Activated CD4-positive, CD25-positive, alpha-beta regulatory T cell treated with anti-CD3 and anti-CD28 coated beads, Interleukin-2, amount 50 U/mL, for 16 hours (primary cell): ENCODE measurements at regions not wholly inside any gene's neighbourhood (a gene's known extent, or its start where the extent isn't known, plus 50 kb on each side); places are given as distances from the start of the nearest gene placed in this dataset.
"Not testable (repeated sequence)": the region's sequence is repeated elsewhere in the genome, so short reads cannot be mapped to it uniquely, and the experiment has no call there.

ENCODE experiments used
- DNase-seq: peaks from one replicate; pipeline ENCODE4 v3.0.0-alpha.2; 2020; ENCODE audit warnings: low read depth, low spot score

DNA sequence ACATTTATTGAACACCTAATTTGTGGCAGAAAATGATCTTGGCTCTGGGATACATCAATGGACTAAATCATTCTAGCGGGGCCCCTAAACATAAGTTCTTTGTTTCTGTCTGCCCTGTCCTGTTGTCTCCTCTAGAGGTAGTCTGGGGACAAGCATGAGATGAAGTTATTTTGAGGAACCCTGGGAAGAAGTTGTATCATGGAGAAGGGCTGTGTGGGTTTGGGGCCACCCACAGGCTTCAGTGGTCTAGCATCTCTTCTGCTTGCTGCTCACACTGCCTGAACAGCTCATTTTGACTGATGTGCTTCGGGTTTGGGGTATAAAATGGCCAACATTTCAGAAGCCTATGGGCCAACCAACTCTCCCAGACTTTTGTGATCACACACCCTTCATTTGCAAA is 50.3 kb upstream of the OSBPL11 start:
- DNase-seq = no peak

DNA sequence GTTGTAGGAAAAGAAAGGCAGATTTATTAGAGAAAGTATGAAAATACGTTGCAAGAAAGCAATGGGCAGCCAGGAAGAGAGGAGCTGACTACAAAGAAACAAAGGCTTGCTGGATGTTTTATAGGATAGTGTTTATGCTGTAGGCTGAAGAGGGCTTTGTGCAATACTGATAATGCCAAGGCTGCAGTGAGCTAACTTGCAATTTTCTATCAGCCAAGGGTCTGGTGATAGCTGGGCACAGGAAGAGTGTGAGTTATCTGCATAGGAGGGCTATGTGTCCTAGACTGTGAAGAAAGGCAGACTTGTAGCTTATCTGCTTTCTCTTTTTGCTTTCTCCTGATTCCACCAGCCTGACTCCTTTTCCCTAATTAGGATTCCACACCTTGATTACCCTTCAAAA is 51.3 kb upstream of the OSBPL11 start:
- no peak for DNase-seq

DNA sequence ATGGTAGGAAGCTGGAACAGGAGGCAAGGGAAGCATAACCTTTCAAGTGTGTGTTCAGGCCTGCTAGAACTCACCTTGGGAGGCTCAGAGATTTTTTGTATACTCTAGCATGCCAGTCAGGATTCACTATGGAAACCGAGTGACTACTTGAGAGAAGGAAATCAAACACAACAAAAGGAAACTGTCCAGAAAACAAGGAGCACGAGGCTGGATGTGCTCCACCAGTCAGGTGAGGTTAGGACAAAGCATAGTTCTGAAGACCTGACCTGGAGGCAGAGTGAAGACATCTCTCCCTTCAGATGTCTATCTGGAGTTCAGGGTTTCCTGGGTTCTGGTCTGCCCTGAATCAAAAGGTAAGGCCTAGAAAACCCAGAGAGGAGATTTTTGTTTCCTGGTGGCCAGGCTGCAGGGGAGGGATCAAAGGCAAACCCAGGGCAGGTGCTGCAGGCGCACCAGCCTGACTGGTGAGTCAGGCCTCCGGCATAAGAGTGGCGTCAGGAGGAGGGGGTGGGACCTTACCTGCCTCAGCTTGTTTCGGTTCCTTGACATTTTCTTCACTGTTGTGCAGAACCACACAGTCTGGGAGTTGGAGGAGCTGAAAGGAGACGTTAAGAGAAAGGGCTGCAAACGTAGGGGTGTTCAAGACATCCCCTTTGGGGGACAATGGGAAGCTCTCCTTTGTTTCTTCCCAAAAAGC is 52.2 kb upstream of the OSBPL11 start:
- DNase-seq = no peak

DNA sequence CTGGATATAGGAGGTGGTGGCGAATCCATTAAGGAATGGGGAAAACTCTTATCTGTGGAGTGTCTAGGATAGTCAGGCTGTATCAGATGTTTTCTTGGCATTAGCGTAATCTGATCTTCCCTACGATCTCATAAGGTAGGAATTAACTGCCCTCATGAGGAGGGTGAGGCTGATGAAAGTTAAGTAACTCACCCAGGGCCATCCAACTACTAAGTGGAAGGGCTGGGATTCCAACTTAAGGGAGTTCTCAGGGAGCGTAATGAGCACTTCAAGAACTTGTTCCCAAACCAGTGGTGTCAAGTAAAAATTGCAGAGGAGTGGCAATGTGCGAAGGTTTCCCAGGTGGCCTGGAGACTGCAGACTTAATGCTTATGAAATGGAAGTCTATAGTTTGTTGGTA is 55.9 kb upstream of the OSBPL11 start:
- DNase-seq = no peak

DNA sequence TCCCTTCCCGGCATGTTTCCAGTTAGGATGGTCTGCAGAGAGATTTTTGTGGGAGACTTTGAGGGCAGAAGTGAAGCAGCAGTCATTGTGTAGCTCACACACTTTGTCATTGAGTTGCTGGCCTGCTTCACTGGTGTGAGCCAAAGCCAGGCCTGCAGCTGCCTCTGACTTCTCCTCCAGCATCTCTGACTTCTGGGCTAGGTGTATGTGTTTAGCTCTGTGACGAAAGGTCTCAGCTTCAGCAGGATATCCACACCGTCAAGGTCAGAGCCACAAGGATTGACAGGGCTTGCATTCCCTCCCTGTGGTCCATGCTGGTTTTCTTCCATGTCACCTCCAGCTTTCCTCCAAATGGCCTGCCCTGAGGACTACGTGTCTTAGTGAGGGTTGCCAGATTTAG is 57.1 kb upstream of the OSBPL11 start:
- no peak for DNase-seq

DNA sequence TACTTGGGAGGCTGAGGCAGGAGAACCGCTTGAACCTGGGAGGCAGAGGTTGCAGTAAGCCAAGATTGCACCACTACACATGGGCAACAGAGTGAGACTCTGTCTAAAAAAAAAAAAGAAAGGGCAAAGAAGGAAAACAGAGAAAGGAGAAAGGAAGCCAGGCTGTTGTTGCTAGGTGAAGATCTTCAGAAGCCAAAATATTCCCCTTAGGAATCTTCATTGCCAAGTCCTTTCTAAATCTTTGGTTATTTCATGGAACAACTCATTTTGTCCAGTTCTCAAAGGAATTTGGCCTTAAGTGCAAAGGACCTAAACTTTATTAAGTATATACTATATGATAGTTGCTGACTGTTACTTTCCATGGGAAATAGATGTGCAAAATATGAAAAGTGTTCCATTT is 59.2 kb upstream of the OSBPL11 start:
- DNase-seq = no peak

DNA sequence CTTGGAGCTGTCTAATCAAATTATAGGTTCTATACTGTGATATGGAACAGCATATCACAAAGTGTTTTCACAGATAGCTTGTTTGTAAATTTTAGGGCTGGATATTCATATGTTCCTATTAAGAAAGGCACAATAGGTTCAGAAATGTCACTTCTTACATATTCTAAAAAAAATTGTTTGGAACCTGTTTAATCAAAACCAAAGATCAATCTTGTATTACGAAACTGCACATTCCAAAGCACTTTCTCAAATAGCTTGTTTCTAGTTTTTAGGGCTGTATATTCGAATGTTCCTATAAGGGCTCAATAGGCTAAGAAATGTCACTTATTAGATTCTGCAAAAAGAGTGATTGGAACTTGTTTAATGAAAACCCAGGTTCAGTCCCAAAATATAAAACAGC is 67.4 kb upstream of the OSBPL11 start:
- DNase-seq = no peak

DNA sequence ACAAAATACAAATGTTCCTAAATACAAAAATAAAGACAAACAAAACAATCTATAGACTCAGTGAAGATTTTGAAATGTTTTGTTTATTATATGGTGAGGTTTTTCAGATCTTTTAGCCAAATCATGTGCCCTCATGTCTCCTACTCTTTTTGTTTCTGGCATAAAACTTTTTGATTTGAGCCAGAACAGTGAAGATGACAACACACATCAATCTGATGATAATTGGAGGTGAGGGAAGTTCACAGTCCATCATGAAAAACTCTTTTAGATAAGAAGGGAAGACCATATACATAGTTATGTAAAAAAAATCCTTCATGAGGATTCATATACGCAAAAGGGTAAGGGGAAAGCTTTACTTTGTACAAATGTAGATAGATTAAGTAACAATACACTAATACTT is 75.1 kb upstream of the OSBPL11 start:
- no peak for DNase-seq

DNA sequence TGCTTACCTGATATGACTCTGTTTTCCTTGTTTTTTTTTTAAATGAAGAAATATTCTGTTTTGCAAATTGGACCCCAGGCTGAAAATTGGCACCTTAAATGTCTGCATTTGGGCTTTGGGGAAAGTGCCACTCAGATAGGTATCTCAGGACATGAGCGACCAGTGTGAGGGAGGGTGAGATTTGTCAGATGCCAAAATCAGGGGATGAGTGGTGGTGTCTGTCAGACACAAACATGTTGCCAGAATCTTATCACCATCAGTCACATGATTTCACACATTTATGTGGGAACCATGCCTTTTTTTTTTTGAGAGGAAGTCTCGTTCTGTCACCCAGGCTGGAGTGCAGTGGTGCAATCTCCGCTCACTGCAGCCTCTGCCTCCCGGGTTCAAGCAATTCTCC is 75.6 kb upstream of the OSBPL11 start:
- DNase-seq = no peak

DNA sequence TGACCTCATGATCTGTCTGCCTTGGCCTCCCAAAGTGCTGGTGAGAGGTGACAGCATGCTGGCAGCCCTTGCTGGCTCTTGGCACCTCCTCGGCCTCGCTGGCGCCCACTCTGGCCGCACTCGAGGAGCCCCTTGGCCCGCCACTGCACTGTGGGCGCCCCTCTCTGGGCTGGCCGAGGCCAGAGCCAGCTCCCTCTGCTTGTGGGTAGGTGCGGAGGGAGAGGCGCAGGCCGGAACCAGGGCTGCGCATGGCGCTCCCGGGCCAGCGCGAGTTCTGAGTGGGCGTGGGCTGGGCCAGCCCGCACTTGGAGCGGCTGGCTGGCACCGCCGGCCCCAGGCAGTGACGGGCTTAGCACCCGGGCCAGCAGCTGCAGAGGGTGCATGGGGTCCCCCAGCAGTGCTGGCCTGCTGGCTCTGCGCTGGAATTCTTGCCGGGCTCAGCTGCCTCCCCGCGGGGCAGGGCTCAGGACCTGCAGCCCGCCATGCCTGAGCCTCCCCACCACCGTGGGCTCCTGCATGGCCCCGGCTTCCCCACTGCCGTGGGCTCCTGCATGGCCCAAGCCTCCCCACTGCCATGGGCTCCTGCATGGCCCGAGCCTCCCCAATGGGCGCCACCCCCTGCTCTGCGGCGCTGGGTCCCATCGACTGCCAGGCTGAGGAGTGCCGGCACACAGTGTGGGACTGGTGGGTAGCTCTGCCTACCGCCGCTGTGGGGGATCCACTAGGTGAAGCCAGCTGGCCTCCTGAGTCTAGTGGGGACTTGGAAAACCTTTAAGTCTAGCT is 76.4 kb upstream of the OSBPL11 start:
- DNase-seq = no peak

DNA sequence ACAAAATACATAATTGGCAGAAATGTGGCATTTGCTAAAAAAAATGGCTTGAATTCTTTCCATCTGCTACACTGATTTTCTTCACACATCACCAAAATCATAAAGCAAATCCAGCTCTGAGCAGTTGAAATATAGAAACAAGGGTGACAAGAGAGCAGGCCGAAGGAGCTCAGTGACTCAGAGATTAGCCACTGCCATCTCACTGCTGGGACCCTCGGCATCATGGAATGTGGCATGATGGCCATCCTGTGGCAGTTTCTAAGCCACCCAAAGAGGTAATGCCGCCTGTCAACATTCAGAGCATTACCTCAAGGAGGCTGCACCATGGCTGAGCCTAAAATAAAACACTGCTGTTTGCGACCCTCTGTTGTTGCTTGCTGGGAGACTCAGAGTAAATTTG is 80.5 kb upstream of the OSBPL11 start:
- no peak for DNase-seq

DNA sequence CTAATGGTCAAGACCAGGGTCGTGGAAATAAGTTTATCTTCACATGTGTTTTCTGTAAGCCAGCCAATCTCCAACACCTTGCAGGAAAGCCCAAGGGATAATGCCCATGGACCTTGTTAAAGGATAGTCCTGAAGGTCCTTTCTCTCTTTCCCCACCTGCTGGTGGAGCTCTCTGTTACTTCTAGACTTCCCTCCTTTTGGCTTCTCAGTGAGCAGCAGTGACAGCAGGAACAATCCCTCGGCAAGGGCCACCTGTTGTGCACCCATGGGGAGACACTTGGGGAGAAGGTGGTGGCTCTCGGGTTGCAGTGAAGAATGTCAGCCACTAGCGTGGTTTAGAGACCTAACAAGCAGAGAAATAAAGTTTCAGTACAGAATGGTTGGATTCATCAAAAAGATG is 84.0 kb upstream of the OSBPL11 start:
- DNase-seq = no peak

DNA sequence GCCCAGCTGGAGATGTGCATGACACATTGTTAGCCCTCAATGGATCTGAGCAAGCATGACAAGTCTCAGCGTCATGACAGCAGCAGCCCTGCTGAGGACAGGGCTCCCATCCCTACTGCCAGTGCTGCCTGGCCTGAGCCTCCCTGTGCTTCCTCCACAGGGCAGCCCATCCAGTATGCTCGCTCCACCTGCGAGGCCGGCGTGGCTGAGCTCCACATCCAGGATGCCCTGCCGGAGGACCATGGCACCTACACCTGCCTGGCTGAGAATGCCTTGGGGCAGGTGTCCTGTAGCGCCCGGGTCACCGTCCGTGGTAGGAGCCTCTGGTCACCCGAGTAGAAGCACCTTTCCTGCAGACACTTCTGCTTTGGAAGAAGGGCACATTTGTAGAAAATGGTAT is 85.8 kb upstream of the OSBPL11 start:
- DNase-seq = no peak

DNA sequence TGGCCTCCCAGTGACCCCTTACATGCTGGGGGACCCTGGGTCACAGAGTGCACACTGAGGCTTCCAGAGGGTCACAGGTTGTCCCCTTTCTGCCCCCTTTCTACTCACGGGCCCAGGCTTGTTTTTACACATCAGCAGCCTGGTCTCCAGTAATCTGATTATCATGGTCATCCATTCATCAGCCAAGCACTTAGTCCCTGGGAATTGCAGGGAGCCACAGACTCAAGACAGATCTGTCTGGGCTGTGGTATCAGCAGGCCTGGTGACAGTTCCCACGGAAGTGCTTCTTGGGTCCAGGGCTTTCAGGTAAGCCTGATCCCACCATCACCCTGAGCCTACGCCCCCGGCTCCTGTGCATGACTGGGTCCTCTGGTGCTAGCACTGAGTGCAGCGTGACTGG is 86.6 kb upstream of the OSBPL11 start:
- not testable (repeated sequence) for DNase-seq

DNA sequence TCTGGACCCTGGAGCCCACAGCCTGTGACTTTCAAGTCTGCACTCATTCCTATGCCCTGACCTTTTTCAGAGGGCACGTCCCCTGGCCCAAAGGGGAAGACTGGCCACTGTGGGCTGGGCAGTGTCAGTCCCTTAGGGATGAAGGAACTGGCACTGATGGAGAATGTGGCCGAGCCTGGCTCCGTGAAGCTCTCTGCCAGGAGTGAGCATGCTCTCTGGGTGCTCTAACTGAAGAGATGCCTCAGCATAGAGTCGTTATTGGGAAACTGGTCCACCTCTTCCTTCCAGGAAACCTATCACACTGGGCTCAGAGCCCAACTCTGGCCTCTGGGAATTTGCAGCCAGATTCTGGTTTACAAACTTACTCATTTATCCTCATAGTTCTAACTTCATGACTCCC is 87.3 kb upstream of the OSBPL11 start:
- DNase-seq = not testable (repeated sequence)

DNA sequence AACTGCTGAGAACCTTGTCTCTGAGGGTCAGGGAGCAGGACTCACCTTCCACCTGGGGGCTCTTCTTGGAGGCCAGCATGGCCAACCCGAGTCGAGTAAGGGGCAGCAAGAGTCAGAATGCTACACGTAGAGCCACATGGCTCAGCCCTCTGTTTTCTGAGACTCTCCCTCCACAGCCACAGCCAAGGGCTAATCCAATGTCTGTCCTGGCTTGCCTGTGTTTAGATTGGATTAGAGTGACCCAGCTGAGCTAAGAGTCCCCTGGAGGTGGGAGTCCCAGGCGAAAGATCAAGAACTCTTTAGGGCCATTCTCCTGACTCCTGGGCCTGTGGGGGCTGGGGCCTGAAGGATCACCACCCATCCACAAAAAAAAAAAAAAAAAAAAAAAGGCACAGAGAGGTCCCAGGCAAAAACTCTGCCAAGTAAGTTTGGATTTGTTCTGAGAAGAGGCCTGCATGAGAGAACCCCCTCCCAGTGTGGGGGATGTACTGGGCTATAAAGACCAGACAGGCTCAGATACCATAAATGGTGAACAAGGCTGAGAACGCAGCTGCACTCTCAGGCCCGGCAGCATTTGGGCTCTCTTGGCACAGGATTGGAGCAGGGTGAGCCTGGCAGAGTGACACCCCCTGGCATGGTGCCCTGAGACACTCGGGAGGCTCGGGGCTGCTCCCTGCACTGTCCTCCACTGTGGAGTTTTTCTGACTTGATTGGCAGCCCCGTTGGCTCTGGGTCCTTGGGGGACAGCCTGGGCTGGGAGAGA is 88.0 kb upstream of the OSBPL11 start:
- DNase-seq = no peak

DNA sequence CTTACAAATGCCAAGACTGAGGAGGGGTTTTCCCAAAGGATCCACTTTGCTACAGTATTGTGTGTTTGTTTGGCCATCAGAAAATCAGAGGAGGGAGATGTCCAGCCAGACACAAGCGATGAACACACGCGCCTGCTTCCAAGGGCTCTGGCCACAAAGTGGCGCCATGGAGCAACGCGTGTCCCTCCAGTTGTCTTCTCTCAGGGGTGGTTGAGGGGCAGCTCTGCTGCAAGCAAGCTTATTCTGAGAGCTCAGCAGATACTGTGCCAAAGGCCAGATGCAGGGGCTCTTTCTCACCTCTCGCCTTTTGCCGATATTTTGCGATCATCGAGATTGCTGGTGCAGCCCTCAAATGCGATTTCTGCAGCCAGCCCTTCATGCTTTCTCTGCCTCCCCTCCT is 88.9 kb upstream of the OSBPL11 start:
- no peak for DNase-seq

DNA sequence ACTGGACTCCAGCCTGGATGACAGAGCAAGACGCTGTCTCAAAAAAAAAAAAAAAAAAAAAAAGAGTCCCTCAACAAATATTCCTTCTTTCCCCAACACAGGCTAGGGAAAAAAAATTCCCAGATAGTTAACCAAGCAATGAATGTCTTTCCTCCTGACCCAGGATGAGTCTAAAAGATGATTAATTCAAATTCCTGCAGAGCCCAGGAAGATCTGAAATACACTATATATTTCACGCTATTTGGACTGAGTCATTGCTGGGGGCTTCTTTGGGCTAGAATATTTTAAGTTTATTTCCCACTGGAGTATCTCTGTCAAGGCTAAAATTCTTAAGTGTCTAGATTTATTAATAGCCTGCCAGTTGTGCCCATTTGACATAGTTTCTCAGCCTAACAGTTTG is 90.4 kb upstream of the OSBPL11 start:
- DNase-seq = not testable (repeated sequence)

DNA sequence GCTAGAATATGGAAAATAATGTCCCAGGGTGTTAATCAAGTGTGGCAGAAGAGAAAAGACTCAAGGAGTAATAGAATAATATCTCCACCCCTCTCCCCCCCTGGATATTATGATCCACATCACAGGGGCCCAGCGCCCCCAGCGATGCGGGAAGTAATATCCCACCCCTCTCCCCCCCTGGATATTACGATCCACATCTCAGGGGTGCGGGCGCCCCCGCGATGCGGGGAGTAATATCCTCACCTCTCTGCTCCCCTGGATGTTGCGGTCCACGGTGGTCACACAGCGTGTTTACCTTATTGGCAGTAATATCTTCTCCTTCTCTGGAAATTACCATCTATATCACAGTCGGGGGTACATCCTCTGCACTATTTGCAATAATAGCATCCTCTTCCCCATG is 97.1 kb upstream of the OSBPL11 start:
- DNase-seq = no peak

DNA sequence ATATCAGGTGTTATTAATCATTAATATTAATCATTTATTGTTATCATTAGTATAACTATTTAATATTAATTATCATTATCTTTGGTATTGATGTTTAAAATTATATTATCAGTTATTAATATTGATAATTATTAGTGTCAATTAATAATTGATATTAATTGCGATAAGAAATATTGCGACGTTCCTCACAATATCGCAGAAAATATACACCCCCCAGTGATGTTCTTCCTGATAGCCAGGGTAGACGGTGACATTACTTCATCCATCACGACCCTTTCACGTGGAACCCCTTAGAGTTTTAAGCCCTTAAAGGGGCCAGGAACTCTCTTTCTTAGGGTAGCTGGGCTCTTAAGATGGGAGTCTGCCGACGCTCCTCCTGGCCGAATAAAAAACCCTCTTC is 98.6 kb upstream of the OSBPL11 start:
- DNase-seq = no peak

DNA sequence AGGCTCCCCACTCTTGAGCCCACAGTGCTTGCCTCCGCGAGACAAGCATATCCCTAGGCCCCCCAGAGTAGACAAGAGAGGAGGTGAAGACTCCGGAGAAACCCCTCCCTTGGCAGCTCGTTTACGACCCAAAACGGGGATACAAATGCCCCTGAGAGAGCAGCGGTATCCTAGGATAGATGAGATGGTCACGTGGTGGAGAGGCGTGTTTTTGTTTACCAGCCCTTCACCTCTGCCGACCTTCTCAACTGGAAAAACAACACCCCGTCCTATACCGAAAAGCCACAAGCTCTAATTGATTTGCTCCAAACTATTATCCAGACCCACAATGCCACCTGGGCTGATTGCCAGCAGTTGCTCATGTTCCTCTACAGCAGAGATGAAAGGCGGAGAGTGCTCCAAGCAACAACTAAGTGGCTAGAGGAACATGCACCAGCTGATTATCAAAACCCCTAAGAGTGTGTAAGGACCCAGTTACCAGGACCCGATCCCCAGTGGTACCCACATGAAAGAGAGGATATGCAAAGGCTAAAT is 99.5 kb upstream of the OSBPL11 start:
- no peak for DNase-seq

DNA sequence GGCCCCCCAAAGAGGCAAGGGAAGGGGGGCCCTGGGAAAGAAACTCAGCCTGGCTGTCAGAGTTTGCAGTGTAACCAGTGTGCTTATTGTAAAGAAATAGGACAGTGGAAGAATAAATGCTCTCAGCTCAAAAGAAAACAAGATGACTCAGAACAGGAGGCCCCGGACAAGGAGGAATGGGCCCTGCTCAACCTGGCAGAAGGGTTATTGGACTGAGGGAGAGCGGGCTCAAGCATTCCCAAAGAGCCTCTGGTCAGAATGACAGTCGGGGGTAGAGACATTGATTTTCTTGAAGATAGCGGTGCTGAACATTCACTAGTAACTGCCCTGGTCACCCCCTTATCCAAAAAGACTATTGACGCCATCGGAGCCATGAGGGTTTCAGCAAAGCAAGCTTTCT is 100.4 kb upstream of the OSBPL11 start:
- no peak for DNase-seq
